Ishikawa (cell line): ENCODE measurements at regions not wholly inside any gene's neighbourhood (a gene's known extent, or its start where the extent isn't known, plus 50 kb on each side); places are given as distances from the start of the nearest gene placed in this dataset.

Experiments
- CEBPB ChIP-seq: IDR thresholded peaks from 2 replicates; pipeline ENCODE4 v1.6.1; 2012
- EP300 ChIP-seq: IDR thresholded peaks from 2 replicates; pipeline ENCODE4 v1.6.1; 2012; ENCODE audit warnings: borderline replicate concordance
- FOXM1 ChIP-seq: IDR thresholded peaks from 2 replicates; pipeline ENCODE4 v1.6.1; 2012; ENCODE audit warnings: low read depth, borderline replicate concordance
- RAD21 ChIP-seq: IDR thresholded peaks from 2 replicates; pipeline ENCODE4 v1.6.1; 2012; ENCODE audit warnings: low read depth
- TAF1 ChIP-seq: IDR thresholded peaks from 2 replicates; pipeline ENCODE4 v1.6.1; 2012; ENCODE audit warnings: low read depth, mild to moderate bottlenecking
- YY1 ChIP-seq: IDR thresholded peaks from 2 replicates; pipeline ENCODE4 v1.6.1; 2012; ENCODE audit warnings: low read depth
- ZBTB7A ChIP-seq: IDR thresholded peaks from 2 replicates; pipeline ENCODE4 v1.6.1; 2012; ENCODE audit warnings: low read depth
- TF ChIP-seq, protein P1 (sequence below): IDR thresholded peaks from 2 replicates; pipeline ENCODE4 v1.6.1; 2012; ENCODE audit warnings: low read depth, mild to moderate bottlenecking
- TF ChIP-seq, protein P2 (sequence below): IDR thresholded peaks from 2 replicates; pipeline ENCODE4 v1.6.1; 2012

DNA sequence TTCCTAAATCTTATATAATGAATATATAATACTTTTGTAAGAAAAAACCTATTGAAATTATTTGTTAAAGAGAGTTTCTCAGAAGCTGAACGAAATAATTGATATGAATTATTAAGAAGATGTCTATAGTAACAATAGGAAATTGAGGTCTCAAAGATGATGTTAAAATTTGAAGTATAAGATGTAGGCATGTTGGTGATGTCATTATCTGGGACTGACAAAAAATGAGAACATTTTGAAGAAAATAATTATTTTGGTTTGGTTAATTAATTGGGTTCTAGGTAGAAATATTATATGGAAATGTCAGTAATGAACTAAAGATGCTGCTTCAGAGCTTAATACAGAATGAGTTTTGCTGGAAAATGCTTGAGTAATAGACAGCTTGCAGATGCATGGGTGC is 501.4 kb upstream of the ST8SIA4 start:
- TF ChIP-seq, protein P1, sequence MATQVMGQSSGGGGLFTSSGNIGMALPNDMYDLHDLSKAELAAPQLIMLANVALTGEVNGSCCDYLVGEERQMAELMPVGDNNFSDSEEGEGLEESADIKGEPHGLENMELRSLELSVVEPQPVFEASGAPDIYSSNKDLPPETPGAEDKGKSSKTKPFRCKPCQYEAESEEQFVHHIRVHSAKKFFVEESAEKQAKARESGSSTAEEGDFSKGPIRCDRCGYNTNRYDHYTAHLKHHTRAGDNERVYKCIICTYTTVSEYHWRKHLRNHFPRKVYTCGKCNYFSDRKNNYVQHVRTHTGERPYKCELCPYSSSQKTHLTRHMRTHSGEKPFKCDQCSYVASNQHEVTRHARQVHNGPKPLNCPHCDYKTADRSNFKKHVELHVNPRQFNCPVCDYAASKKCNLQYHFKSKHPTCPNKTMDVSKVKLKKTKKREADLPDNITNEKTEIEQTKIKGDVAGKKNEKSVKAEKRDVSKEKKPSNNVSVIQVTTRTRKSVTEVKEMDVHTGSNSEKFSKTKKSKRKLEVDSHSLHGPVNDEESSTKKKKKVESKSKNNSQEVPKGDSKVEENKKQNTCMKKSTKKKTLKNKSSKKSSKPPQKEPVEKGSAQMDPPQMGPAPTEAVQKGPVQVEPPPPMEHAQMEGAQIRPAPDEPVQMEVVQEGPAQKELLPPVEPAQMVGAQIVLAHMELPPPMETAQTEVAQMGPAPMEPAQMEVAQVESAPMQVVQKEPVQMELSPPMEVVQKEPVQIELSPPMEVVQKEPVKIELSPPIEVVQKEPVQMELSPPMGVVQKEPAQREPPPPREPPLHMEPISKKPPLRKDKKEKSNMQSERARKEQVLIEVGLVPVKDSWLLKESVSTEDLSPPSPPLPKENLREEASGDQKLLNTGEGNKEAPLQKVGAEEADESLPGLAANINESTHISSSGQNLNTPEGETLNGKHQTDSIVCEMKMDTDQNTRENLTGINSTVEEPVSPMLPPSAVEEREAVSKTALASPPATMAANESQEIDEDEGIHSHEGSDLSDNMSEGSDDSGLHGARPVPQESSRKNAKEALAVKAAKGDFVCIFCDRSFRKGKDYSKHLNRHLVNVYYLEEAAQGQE, result no peak
- TF ChIP-seq EP300 (no peak), CEBPB (no peak), YY1 (no peak), TAF1 (no peak), FOXM1 (no peak), RAD21 (no peak), ZBTB7A (no peak)
- TF ChIP-seq, protein P2, sequence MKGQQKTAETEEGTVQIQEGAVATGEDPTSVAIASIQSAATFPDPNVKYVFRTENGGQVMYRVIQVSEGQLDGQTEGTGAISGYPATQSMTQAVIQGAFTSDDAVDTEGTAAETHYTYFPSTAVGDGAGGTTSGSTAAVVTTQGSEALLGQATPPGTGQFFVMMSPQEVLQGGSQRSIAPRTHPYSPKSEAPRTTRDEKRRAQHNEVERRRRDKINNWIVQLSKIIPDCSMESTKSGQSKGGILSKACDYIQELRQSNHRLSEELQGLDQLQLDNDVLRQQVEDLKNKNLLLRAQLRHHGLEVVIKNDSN, result no peak
